ENCODE measurements at regions not wholly inside any gene's neighbourhood (a gene's known extent, or its start where the extent isn't known, plus 50 kb on each side); places are given as distances from the start of the nearest gene placed in this dataset.

DNA sequence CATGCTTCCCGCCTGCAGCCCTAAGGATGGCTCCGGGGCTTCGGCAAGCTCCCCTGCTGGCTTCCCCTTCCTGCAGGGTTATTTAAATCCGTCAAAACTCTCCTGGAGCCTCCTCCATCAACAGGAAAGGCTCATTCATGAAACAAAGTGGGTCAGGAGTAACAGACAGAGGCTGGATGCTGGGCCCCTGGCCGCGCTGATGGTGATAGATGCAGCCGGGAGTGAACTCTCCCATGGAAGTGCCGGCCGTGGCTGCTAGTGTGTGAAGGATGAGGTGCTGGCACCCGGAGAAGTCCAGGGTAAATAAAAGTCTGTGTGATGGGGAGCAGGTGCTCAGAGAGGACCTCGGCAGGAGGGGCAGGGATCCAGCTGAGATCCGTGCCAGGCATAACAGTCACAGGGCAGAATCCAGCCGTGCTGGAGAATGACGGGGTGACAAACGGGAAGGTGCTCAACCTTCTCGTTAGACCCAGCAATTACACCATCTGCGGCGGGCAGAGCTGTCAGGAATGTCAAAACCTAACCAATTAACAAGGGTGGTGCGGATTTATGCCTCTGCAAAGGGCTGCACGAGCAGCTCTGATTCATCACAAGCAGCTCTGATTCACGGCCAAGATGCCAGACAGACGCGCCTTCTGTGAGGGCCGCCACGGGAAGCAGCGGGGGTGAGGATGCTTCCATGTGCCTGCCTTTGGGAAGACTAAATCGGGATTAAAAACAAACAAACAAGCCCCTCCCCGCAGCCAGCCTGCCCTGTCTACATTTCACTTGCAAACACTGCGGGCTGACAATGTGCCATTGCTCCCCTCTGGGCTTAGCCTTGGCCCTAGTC lies 55.6 kb downstream of the SYNE3 start:
- DNase-seq (ENCODE audit: low read depth): peak; percentile 66
- TF ChIP-seq, protein P1, sequence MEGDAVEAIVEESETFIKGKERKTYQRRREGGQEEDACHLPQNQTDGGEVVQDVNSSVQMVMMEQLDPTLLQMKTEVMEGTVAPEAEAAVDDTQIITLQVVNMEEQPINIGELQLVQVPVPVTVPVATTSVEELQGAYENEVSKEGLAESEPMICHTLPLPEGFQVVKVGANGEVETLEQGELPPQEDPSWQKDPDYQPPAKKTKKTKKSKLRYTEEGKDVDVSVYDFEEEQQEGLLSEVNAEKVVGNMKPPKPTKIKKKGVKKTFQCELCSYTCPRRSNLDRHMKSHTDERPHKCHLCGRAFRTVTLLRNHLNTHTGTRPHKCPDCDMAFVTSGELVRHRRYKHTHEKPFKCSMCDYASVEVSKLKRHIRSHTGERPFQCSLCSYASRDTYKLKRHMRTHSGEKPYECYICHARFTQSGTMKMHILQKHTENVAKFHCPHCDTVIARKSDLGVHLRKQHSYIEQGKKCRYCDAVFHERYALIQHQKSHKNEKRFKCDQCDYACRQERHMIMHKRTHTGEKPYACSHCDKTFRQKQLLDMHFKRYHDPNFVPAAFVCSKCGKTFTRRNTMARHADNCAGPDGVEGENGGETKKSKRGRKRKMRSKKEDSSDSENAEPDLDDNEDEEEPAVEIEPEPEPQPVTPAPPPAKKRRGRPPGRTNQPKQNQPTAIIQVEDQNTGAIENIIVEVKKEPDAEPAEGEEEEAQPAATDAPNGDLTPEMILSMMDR (conservative IDR thresholded peaks at IDR 0.05; ENCODE audit: control insufficient read depth, insufficient read depth, low read depth, low read length): no peak
- no peak overlapping the region for H3K4me3 ChIP-seq (ENCODE audit: control insufficient read depth, low read depth, low read length)

GRCh38 chr14:95458906-95459305 lies 57.5 kb downstream of the SYNE3 start:
- no peak for DNase-seq (ENCODE audit: low read depth)
- TF ChIP-seq, protein P1 (conservative IDR thresholded peaks at IDR 0.05; ENCODE audit: control insufficient read depth, insufficient read depth, low read depth, low read length): no peak
- H3K4me3 ChIP-seq (ENCODE audit: control insufficient read depth, low read depth, low read length): no peak overlapping the region

DNA sequence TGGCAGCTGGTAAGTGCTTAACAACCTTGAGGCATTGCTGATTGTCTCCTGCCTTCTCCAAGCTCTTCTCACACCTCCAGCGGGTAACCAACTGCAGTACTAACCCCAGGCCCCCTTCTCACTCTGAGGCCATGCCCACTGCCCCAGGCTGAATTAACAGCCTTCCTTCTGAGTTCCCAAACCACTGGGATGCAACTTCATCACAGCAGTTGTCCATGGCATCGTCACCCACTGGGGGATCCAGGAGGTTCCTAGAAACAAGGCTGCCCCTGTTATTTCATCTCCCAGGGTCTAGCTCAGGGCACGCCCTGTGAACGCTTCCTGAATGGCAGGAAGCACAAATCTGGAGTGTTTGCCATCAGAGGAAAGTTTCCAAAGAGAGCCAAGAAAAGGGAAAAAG lies 58.0 kb downstream of the SYNE3 start:
- H3K4me3 ChIP-seq (ENCODE audit: control insufficient read depth, low read depth, low read length): no peak overlapping the region
- TF ChIP-seq, protein P1 (conservative IDR thresholded peaks at IDR 0.05; ENCODE audit: control insufficient read depth, insufficient read depth, low read depth, low read length): no peak
- no peak for DNase-seq (ENCODE audit: low read depth)

GRCh38 chr14:95456281-95456680 lies 60.2 kb downstream of the SYNE3 start:
- TF ChIP-seq, protein P1 (conservative IDR thresholded peaks at IDR 0.05; ENCODE audit: control insufficient read depth, insufficient read depth, low read depth, low read length): no peak
- DNase-seq (ENCODE audit: low read depth): no peak
- no peak overlapping the region for H3K4me3 ChIP-seq (ENCODE audit: control insufficient read depth, low read depth, low read length)

DNA sequence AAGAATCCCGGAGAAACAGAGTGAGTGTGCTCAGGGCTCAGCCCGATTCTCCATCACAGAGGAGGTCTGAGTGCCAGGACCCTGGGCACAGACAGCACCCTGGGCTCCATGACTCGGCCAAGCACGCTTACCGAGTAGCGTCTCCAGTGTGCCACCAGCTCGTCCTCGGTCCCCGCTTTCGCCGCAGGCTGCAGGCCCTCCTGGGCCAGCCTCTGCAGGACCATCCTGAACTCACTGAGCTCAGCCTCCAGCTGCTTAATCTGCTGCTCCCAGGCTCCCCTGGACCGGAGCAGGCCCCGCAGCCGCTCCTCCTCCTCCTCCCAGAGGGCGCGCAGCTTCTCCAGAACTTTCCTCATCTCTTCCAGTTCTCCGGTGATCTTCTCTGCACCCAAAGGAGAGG lies 61.2 kb downstream of the SYNE3 start:
- DNase-seq (ENCODE audit: low read depth): no peak
- TF ChIP-seq, protein P1 (conservative IDR thresholded peaks at IDR 0.05; ENCODE audit: control insufficient read depth, insufficient read depth, low read depth, low read length): no peak
- H3K4me3 ChIP-seq (ENCODE audit: control insufficient read depth, low read depth, low read length): no peak overlapping the region

- no peak for DNase-seq (ENCODE audit: low read depth)
- TF ChIP-seq, protein P1 (conservative IDR thresholded peaks at IDR 0.05; ENCODE audit: control insufficient read depth, insufficient read depth, low read depth, low read length): no peak
- no peak overlapping the region for H3K4me3 ChIP-seq (ENCODE audit: control insufficient read depth, low read depth, low read length)
Measured at GRCh38 chr14:95453713-95453980, 62.8 kb downstream of the SYNE3 start.
